Right ventricle myocardium inferior (tissue), 1 donor: ENCODE measurements at regions not wholly inside any gene's neighbourhood (a gene's known extent, or its start where the extent isn't known, plus 50 kb on each side); places are given as distances from the start of the nearest gene placed in this dataset.
A peak's percentile ranks its signal among the peaks of the same experiment; 100 is the strongest.
"Not testable (repeated sequence)": the region's sequence is repeated elsewhere in the genome, so short reads cannot be mapped to it uniquely, and the experiment has no call there.

ENCODE experiments used
- ATAC-seq: fragments of 200-7000 bp; cut with Tn5 transposase; one replicate; pipeline ENCODE4 v1.9.1; 2020; ENCODE audit warnings: mild to moderate bottlenecking, moderate library complexity
- DNase-seq: peaks from one replicate; pipeline ENCODE4 v3.0.0; 2021; ENCODE audit errors: missing footprints
- intact Hi-C: fragments of 100-400 bp; cut with DNase I; formaldehyde crosslinking; loops from one replicate; pipeline ENCODE4 v1.11.0; 2022
- donor health status: DM: no; HTN: yes; CAD: no; lungs with severe emphysema.

DNA sequence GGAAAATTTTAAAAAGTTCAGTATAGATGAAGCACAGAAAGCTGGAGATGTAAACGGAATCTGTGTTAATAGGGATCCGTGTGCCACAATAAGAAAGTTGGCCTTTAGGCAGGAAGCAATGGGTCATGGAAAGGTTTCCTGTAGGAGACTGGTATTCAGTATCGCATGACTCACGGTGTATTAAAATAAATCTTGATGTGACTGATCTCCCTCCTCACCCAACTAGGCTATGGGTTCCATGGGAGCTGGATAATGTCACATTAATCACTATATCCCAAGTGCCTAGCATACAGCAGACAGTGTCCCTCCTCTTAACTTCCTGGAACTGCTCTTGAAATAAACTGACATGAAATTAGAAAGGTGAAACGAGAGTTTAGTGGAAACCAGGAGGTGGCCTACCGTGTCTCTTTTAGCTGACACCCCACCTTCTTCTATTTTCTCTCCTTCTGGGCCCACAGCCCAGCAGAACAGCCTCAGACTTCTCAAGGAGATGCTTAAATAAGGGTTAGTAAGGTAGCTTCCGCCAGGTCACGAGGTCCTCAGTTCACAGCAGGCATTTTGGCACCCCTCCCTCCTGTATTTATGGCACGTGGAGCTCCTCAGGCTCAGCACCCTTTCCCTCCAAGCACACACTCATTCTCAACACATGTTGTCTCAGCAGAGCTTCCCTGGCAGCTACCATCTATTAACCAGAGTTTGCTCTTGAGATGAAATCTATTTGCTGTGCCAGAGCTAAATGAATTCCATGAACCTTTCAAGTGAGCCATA is 118.8 kb downstream of the NXPE2 start:
- DNase-seq (no peak), ATAC-seq (peak; percentile 76)

DNA sequence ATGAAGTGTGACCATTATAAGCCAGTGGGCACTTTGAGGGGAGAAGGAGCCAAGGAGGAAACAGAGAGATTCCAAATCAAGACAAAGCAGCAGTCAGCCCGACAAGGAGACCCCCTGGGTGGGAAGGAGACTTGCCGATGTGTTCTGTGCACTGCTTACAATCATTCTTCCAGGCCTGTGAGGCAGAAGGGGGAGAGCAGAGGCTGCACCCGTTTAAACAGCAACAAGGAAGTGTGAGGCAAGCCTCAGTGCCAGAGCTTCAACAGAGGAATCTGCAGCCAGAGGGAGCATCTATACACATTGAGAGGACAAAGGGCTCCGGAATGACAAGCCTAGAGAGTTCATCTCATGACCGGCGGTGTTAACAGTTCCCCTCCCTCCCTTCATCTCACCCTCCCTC is 121.1 kb downstream of the NXPE2 start:
- intact Hi-C loops: loop anchor here (5.0 kb wide), 1 partner anchor 88 kb away; no protein-coding TSS in a partner anchor
- ATAC-seq (peak; percentile 62), DNase-seq (no peak)

More for the DNA sequence above, 118.8 kb downstream of the NXPE2 start:
- intact Hi-C loops: loop anchor here (5.0 kb wide), 1 partner anchor 90 kb away; no protein-coding TSS in a partner anchor

DNA sequence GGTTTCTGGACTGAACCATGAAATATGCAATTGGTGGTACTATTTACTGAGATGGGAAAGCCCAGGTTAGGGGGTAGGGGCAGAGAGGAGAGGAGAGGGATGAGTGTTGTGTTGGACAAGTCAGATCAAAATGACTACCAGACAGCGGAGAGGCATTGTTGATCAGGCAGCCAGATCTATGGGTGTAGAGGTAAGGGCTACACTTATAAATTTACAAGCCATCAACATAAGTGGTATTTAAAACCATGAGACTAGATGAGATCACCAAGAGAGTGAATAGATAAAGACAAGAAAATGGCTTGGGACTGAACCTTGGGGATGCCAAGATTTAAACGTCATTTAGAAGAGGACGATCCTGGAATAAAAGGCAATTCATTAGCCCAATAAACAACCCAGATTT is 123.4 kb downstream of the NXPE2 start:
- DNase-seq: no peak

DNA sequence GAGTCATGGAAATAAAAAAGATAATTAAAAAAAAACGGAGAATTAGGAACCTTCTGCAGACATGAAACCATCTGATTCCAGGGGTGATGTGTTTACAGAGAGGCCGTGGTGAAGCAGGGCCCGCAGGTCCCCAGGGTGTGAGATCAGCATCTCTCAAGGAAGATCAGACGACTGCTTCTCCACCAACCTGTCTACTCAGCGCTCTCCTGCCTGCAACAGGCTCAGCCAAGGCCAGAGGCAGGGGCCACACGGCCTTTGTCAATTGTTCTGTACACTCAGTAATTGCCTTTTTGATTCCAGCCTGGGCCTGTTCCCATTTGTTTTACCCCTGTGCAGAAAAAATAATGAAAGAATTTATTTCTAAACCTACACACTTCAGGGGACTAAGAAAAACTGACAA is 124.6 kb downstream of the NXPE2 start:
- intact Hi-C loops: no loop called here
- ATAC-seq (no peak), DNase-seq (no peak)

More for the DNA sequence above, 123.4 kb downstream of the NXPE2 start:
- intact Hi-C loops: no loop called here
- ATAC-seq: no peak

DNA sequence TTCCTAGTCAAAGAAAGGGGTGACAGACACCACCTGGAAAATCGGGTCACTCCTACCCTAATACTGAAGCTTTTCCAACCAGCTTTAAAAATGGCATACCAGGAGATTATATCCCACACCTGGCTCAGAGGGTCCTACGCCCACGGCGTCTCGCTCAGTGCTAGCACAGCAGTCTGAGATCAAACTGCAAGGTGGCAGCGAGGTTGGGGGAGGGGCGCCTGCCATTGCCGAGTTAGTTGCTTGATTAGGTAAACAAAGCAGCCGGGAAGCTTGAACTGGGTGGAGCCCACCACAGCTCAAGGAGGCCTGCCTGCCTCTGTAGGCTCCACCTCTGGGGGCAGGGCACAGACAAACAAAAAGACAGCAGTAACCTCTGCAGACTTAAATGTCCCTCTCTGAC is 127.1 kb downstream of the NXPE2 start:
- DNase-seq, intact Hi-C loops, ATAC-seq: not testable (repeated sequence)

DNA sequence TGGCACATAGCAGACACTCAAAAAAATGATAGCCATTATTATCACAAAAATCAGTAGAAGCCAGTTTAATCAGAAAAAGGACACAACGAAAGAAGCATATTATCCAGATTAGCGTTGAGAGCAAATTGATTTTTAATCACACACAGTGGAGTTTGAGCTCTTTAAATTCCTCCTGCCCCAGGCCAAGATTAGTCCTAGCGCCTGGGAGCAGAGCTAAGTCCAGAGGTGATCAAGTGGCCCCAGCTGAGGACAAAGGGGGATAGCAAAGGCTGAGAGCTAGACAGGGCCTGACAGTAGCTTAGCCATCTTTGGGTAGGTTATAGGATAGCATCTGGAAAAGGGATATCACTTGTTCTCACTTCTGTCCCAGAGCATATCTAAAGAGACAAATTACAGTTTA is 133.6 kb downstream of the NXPE2 start:
- intact Hi-C loops: no loop called here
- DNase-seq (no peak), ATAC-seq (no peak)

DNA sequence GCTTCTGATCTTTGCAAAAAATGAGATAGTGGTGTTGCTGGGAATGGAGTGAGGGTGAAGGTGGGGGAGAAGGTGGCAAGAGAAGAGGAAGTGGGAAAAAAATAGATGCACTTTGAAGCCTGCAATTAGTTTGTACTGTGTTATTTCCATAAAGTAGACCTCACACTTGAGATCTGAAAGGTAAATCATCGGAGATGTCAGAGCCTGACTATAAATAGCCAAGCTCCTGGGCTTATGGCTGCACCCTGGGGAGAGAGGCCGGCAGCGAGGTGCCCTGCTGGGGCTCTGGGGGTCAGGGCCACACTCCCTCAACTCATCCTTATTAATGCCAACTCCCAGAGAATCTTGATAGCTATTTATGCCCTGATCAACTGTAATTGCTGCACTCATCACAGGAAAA is 134.4 kb downstream of the NXPE2 start:
- intact Hi-C loops: no loop called here
- ATAC-seq (no peak), DNase-seq (no peak)

DNA sequence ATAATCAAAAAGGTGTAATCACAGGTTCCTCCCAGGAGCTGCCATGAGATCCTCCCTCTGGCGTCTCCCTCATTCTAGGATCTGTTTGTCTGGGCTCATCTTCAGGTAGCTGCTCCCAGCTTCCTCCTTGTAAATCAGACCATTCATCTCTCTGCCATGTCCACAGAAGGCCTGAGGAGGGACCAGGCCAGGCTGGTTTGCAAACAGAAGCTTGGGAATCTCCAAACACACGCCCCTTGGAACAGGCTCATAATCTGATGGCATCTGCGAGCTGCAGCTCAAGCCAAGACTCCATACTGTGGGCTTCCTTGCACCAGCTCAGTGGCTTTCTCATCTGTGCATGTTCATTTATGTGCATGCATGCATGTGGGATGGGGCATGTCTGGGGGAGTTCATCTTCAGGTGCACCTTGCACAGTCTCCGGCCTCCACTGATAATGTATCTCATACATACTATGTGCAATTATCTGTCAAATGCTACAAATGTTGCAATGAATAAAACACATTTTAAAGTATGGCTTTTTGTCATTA is 134.9 kb downstream of the NXPE2 start:
- DNase-seq (no peak), ATAC-seq (no peak)
- intact Hi-C loops: no loop called here

DNA sequence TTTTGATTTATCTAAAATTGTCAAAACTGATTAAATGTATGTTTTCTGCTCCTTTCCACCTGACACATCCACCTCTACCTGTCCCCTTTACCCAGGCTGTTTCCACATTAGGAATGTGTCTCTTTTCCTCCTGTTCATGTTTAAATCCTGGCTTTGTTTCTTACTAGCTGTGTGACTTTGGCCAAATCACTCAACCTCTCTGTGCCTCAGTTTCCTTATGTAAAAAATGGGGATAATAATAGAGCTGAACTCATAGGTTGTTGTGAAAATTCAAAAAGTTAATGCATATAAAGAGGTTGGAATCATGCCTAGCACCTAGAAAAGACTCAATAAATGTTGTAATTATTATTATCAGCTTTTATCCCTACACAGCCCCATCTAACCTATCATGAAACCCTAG is 136.8 kb downstream of the NXPE2 start:
- ATAC-seq (no peak), DNase-seq (no peak)
- intact Hi-C loops: no loop called here

DNA sequence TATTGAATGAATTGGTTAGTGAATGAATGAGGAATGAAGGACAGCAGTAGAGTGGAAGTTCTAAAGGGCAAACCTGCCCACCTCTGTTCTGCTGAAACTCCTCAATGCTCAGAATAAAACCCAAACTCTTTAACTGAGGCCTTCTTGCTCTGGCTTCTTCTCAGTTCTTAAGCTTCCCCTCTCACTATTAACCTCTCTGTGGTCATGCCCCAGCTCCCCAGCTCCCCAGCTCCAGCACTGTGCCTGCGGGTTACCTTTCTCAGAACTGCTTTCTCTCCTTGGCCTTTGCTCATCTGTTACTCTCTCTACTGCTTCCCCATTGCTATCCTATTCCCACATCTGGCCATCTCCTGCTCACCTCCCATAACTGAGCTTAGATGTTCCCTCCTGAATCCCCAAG is 137.4 kb downstream of the NXPE2 start:
- no peak for ATAC-seq
- DNase-seq: no peak
- intact Hi-C loops: no loop called here

DNA sequence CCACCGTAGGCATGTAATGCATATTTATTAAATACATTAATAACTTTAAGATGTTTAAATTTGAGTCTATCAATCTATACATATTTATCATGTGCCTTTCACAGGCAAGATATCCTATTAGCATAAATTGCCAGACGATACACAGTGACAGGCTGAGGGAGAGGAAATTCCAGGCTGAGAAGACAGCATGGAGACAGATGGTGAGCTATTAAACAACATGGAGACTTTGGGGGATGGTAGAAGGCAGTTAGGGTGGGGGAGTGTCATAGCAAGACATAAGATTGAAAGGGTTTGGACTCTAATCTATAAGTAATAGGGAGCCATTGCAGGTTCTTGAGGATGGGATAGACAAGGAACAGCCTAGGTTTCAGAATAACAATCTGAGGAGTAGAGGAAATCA is 138.5 kb downstream of the NXPE2 start:
- ATAC-seq (no peak), DNase-seq (no peak)
- intact Hi-C loops: no loop called here

DNA sequence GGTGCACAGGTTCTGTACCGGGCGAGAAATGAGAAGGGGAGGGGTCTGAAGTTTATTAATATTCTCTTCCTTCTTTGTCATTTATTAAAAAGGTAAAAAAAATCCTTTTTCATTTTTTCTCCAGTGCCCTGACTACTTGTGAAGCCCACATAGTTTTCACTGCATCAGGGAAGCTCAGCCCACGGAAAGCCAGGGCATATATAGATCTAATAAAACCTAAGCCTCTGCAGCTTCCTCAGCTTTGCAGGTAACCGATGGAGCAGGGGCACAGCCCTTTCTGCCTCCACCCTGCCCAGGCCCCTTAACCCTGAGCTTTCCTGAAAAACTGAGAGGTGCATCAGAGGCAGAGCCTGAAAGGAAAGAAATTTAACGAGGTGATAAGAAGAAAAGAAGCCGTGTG is 140.1 kb downstream of the NXPE2 start:
- DNase-seq: no peak
- intact Hi-C loops: no loop called here
- ATAC-seq: no peak

DNA sequence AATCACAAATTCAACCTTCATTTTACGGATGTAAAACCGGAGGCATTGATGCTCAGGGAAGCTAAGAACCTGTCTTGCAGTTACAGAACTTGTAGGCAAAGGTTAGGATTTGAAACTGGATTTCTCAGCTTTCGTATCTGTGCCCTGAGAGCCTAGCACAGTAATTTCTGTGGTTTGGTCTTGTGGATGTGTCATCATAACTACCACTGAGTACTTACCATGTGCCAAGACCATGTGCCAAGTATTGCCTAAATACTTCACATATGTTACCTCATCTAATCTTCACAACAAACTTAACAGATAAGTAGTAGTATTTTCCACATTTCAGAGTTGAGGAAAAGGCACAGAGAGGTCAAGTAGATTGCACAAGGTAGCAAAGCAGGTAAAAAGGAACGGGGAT is 140.7 kb downstream of the NXPE2 start:
- ATAC-seq (no peak), DNase-seq (no peak)
- intact Hi-C loops: no loop called here

DNA sequence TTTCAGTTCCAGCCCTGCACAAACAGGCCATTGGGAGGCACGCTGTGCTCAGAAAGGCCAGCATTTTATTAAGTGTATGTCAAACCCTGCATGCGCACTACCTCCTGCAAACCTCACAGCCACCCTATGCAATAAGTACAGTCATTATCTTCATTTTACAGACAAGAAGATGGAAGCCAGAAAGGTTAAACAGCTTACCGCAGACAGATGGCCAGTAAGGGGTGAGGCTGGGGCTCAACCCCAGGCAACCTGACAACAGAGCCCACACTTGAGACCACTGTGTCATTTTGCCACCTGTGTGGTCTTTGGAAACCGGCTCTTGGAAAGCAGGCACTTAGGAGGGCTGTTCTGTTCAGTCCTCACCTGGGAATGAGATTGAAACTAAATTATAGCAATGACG is 142.3 kb downstream of the NXPE2 start:
- DNase-seq (no peak), ATAC-seq (no peak)
- intact Hi-C loops: no loop called here

DNA sequence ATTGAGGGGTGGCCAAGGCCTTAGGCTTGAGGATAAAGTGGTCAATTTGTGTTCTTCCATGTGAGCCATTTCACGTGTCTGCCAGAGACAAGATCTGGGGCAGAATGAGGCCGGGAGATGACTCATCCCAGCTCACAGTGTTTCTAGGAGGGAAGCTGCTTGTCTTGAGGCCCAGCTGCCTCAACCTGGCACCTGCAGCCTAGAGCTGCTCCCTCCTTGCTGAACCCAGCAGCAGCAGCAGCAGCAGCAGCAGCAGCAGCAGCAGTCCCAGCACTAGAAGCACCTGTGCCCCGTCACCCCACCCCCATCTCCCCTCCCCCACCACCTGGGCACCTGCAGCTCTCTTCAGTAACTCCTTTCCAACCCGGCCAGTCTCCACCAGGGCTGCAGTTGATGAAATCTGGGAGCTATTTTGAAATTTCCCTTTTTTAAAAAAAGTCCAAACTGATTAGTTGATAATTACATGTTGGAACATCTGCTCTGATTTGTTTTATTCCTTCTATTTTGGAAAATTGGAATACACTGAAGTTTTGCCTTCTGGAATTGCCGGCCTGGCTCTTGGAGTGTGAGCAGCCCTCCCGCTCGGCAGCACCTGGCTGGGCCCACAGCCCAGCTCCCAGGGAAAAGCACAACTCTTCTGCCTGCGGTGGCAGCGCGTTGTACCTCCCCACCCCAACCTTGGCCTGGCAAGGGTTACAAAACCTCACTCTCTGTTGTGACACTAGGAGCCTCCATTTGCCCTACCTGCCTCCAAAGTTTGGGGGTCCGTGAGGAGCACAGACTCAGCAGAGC is 143.5 kb downstream of the NXPE2 start:
- intact Hi-C loops: no loop called here

DNA sequence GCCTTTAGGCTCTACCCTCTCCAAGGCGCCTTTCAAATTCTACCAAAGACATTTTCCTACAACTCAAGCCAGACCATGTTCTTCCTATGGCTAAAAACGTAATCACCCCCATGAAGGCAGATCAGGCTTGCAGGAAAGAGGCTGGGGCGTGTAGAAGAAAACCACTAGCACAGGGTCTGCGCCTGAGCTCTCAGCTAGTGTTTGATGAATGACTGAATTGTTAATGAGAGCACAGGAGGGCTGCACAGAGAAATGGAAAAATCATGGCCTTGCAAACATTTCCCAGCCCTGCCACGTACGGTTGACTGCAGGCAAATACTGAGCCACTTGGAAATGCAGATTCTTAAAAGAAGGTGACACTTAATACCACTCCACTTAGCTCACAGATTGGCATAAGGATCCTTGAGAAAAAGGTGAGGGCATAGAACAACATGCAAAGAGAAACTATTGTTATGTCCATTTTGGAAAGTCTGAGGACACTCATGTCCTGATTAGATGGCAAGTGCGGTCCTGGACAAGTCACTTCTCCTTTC is 148.6 kb downstream of the NXPE2 start:
- ATAC-seq: no peak
- no peak for DNase-seq
- intact Hi-C loops: no loop called here

More for the DNA sequence above, 143.5 kb downstream of the NXPE2 start:
- DNase-seq (no peak), ATAC-seq (no peak)

DNA sequence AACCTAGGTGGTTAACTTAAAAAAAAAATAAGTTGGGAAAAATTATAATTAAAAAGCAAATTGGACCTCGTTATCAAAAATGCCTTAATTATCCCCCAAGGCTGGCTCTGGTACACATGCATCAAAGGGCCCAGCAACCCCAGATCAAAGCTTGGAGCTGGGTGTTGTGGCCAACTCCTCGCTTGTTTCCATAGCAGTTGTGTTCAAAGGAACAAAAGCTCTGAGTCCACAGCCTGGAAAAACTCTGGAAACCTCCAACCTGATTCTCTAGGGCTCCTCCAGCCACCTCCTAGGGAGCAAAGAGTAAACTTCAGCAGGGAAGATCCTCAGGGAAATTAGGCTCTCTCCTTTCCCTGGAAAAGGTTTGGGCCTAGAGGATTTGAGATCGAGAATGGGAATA is 149.4 kb downstream of the NXPE2 start:
- intact Hi-C loops: no loop called here
- ATAC-seq (no peak), DNase-seq (no peak)

DNA sequence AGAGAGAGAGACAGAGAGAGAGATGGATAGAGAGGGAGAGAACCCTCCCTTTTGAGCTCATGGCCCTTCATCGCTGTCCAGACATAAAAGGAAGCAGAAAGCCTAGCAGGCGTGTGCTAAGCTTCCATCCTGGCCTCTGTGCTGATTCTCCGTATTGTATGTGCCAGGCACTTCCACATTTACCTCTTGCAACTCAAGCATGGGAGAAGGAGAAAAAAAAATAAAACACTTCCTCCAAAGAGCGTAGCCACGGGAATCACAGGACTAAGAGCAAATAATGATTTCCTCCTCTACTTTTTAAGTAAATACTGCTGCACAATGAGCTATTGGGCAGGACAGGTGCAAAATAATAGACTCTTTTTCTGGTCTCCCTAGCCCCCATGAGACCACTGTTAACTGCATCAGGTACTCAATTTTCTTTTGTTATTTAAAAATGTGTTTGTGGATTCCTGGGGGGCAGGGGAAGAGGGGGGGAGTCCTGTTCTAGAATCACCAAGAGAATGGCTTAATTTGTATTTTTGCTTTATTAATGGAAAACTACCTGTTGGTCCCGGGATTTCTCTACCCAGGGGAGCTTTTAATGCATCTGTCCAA is 154.3 kb downstream of the NXPE2 start:
- intact Hi-C loops: no loop called here
- ATAC-seq (no peak), DNase-seq (no peak)

DNA sequence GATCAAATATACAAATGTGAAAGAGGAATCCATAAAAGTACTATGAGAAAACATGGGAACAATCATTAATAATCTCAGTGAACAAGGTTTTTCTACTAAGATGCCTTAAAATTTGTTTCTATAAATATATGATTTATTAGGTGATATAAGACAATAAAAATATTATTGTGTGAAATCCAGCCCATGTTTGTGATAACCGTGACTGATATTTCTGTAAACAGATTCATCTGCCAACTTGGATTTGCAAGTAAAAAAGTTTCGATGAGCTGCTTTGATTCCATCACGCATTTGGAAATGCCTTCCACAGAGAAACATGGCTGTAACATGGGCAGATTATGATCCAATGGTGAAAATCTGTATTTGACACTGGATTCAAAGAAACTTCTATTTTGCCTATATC is 157.8 kb downstream of the NXPE2 start:
- ATAC-seq (no peak), DNase-seq (no peak)
- intact Hi-C loops: no loop called here
